ENCODE measurements at regions not wholly inside any gene's neighbourhood (a gene's known extent, or its start where the extent isn't known, plus 50 kb on each side); places are given as distances from the start of the nearest gene placed in this dataset.

GRCh38 chr9:100775912-100776311 lies 198.0 kb downstream of the CAVIN4 start:
- no TSS peak for BruUV-seq (replicated peaks)
- Histone ChIP-seq H3K4me1 (ENCODE audit: control insufficient read depth, insufficient read depth, low read length) (no peaks in the 10 kb centered on the region), H3K27ac (ENCODE audit: low read length) (no peak overlapping the region), H3K27me3 (ENCODE audit: control insufficient read depth, insufficient read depth, low read length) (no peaks in the 10 kb centered on the region), H3K9me3 (ENCODE audit: control insufficient read depth, insufficient read depth, low read depth, low read length) (no peaks in the 10 kb centered on the region), H3K36me3 (ENCODE audit: control insufficient read depth, insufficient read depth, low read length) (no peaks in the 10 kb centered on the region), H3K4me3 (ENCODE audit: low read depth in 2 of 2, low read length in 2 of 2) (no peak overlapping the region)
- in situ Hi-C loops (cut with HindIII; ENCODE audit: low pct_unique_long_range_greater_than_20kb, low sequenced_read_pairs) = no loop called here
- TF ChIP-seq SIN3A (IDR thresholded peaks at IDR 0.05; ENCODE audit: borderline replicate concordance, insufficient read depth, low read depth, low read length) (no peak), TCF7L2 (IDR thresholded peaks at IDR 0.05; ENCODE audit: low read depth, low read length) (no peak), REST (IDR thresholded peaks at IDR 0.05; ENCODE audit: insufficient read depth in 1 of 2, low read depth in 2 of 2, low read length in 1 of 2) (no peak), POLR2AphosphoS5 (IDR thresholded peaks at IDR 0.05; ENCODE audit: low read depth, low read length) (no peak)
- ATAC-seq (no peak), DNase-seq (ENCODE audit: low read depth, low spot score) (no peak)
- POLR2A ChIA-PET = no interaction called here
- CTCF ChIA-PET = no interaction called here
- intact Hi-C loops (cut with micrococcal nuclease; ENCODE audit: unreplicated experiment) = no loop called here

DNA sequence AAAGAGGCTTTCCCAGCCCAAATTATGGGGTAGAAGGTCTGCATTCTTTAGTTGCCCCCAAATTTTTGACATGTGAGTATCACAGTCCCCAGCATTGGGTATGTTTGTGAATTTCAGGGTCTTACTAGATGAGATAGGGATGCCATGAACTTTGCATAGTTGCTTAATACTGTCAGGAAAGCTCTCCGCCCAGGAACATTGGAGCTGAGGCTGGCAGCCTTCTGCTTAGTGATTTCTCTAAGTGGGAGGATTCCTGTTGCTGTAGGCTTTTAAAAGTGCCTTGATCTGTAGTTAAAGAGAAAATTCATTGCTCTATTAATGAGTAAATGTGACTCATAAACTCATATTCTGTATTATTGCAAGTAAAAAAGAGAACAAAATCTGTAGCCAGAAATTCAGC lies 206.9 kb downstream of the CAVIN4 start:
- intact Hi-C loops (cut with micrococcal nuclease; ENCODE audit: unreplicated experiment) = no loop called here
- in situ Hi-C loops (cut with HindIII; ENCODE audit: low pct_unique_long_range_greater_than_20kb, low sequenced_read_pairs) = no loop called here
- Histone ChIP-seq H3K9me3 (ENCODE audit: control insufficient read depth, insufficient read depth, low read depth, low read length) (no peaks in the 10 kb centered on the region), H3K4me3 (ENCODE audit: low read depth in 2 of 2, low read length in 2 of 2) (no peak overlapping the region), H3K27me3 (ENCODE audit: control insufficient read depth, insufficient read depth, low read length) (no peaks in the 10 kb centered on the region), H3K27ac (ENCODE audit: low read length) (no peak overlapping the region), H3K36me3 (ENCODE audit: control insufficient read depth, insufficient read depth, low read length) (no peaks in the 10 kb centered on the region), H3K4me1 (ENCODE audit: control insufficient read depth, insufficient read depth, low read length) (no peaks in the 10 kb centered on the region)
- no TSS peak for BruUV-seq (replicated peaks)
- CTCF ChIA-PET = no interaction called here
- POLR2A ChIA-PET = no interaction called here
- DNase-seq (ENCODE audit: low read depth, low spot score) = no peak
- TF ChIP-seq, protein P1, sequence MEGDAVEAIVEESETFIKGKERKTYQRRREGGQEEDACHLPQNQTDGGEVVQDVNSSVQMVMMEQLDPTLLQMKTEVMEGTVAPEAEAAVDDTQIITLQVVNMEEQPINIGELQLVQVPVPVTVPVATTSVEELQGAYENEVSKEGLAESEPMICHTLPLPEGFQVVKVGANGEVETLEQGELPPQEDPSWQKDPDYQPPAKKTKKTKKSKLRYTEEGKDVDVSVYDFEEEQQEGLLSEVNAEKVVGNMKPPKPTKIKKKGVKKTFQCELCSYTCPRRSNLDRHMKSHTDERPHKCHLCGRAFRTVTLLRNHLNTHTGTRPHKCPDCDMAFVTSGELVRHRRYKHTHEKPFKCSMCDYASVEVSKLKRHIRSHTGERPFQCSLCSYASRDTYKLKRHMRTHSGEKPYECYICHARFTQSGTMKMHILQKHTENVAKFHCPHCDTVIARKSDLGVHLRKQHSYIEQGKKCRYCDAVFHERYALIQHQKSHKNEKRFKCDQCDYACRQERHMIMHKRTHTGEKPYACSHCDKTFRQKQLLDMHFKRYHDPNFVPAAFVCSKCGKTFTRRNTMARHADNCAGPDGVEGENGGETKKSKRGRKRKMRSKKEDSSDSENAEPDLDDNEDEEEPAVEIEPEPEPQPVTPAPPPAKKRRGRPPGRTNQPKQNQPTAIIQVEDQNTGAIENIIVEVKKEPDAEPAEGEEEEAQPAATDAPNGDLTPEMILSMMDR (IDR thresholded peaks at IDR 0.05) = no peak
- no peak for TF ChIP-seq SIN3A (IDR thresholded peaks at IDR 0.05; ENCODE audit: borderline replicate concordance, insufficient read depth, low read depth, low read length)
- TF ChIP-seq POLR2AphosphoS5 (IDR thresholded peaks at IDR 0.05; ENCODE audit: low read depth, low read length) = no peak
- TF ChIP-seq REST (IDR thresholded peaks at IDR 0.05; ENCODE audit: insufficient read depth in 1 of 2, low read depth in 2 of 2, low read length in 1 of 2) = no peak
- TF ChIP-seq TCF7L2 (IDR thresholded peaks at IDR 0.05; ENCODE audit: low read depth, low read length) = no peak
- ATAC-seq = no peak

All from Panc1 (cell line).